Transverse colon (tissue), 4 donors: ENCODE measurements at regions not wholly inside any gene's neighbourhood (a gene's known extent, or its start where the extent isn't known, plus 50 kb on each side); places are given as distances from the start of the nearest gene placed in this dataset.

Experiments used
- DNase-seq: peaks from one replicate; pipeline ENCODE4 v3.0.0-alpha.2; 2019
- H3K27ac ChIP-seq, 4 donors: fragments of 200-600 bp; sonication (generic); 2 replicates each; pipeline ENCODE4 v1.5.1; 2016 to 2018; ENCODE audit warnings: inconsistent platforms in 4 of 4
- H3K27me3 ChIP-seq: fragments of 200-600 bp; sonication (generic); 2 replicates; pipeline ENCODE4 v1.5.1; 2017; ENCODE audit warnings: inconsistent platforms
- H3K36me3 ChIP-seq, 4 donors: fragments of 200-600 bp; sonication (generic); 2 replicates each; pipeline ENCODE4 v1.5.1; 2017 to 2019; ENCODE audit warnings: inconsistent platforms in 4 of 4
- H3K4me1 ChIP-seq, 4 donors: fragments of 200-600 bp; sonication (generic); 2 replicates each; pipeline ENCODE4 v1.5.1; 2017 to 2020; ENCODE audit warnings: inconsistent platforms in 4 of 4
- H3K4me3 ChIP-seq, 4 donors: fragments of 200-600 bp; sonication (generic); 1 replicate in 1 of 4; 2 replicates in 3 of 4; pipeline versions ENCODE4 v1.5.1 to v1.6.1; 2017 to 2019; ENCODE audit warnings: inconsistent platforms in 4 of 4
- H3K9me3 ChIP-seq, 2 donors: fragments of 200-600 bp; sonication (generic); 2 replicates each; pipeline ENCODE4 v1.5.1; 2017 to 2019; ENCODE audit warnings: inconsistent platforms in 2 of 2
- CTCF ChIP-seq, 5 experiments: fragments of 200-600 bp in 3 of 5; fragments of 450-650 bp in 2 of 5; sonication (generic) in 3 of 5; IDR thresholded peaks; 1 replicate in 2 of 5; 2 replicates in 3 of 5; pipeline ENCODE4 v1.5.1; 2016 to 2017; ENCODE audit warnings: antibody characterized with exemption in 5 of 5, inconsistent platforms in 3 of 5, mild to moderate bottlenecking in 2 of 5, moderate library complexity in 1 of 5
- EP300 ChIP-seq: sonication (generic); formaldehyde crosslinking; IDR thresholded peaks from one replicate; pipeline ENCODE4 v1.6.1; 2017; ENCODE audit warnings: antibody characterized with exemption, low read depth
- POLR2A ChIP-seq: fragments of 450-650 bp; IDR thresholded peaks from one replicate; pipeline ENCODE4 v1.6.1; 2016; ENCODE audit warnings: antibody characterized with exemption, mild to moderate bottlenecking, moderate library complexity
- POLR2AphosphoS5 ChIP-seq, 3 donors: sonication (generic); formaldehyde crosslinking; IDR thresholded peaks; one replicate each; pipeline ENCODE4 v1.6.1; 2016; ENCODE audit warnings: antibody characterized with exemption in 3 of 3
- WGBS, 2 donors: methylation state at CpG; one replicate each; pipeline ENCODE4 v1.1.5; 2018; ENCODE audit warnings: low coverage in 1 of 2; 5-methylcytosine and 5-hydroxymethylcytosine counted together
- in situ Hi-C, 4 donors: fragments of 200-750 bp; cut with MboI; loops; one replicate each; pipeline versions ENCODE4 v1.15.0 to v1.15.1; 2017; ENCODE audit warnings: low sequenced_read_pairs in 3 of 4, low pct_ligation_motif_present in 1 of 4, low pct_unique_long_range_greater_than_20kb in 1 of 4
- intact Hi-C: fragments of 100-400 bp; cut with DNase I; formaldehyde crosslinking; loops from one replicate; pipeline ENCODE4 v1.15.1; 2023; ENCODE audit warnings: low total_unique reads

GRCh38 chr4:148926276-148927260 is 484.4 kb upstream of the NR3C2 start:
- no peak for TF ChIP-seq POLR2AphosphoS5 (IDR thresholded peaks at IDR 0.05)
- H3K4me3 ChIP-seq: no peak overlapping the region
- in situ Hi-C loops (no loop called here), intact Hi-C loops (no loop called here)
- peak; percentile 74 for DNase-seq
- H3K9me3 ChIP-seq: peaks cover 10% of the 10 kb centered on the region in 2 donors
- H3K4me1 ChIP-seq: peaks cover 0 to 34% (median 3%) of the 10 kb centered on the region in 4 donors
- 66 to 70% methylated on average over 2 to 3 of the region's 3 CpGs for WGBS, 2 donors
- no peaks in the 10 kb centered on the region for H3K27me3 ChIP-seq
- H3K27ac ChIP-seq: no peak overlapping the region
- no peaks in the 10 kb centered on the region for H3K36me3 ChIP-seq

DNA sequence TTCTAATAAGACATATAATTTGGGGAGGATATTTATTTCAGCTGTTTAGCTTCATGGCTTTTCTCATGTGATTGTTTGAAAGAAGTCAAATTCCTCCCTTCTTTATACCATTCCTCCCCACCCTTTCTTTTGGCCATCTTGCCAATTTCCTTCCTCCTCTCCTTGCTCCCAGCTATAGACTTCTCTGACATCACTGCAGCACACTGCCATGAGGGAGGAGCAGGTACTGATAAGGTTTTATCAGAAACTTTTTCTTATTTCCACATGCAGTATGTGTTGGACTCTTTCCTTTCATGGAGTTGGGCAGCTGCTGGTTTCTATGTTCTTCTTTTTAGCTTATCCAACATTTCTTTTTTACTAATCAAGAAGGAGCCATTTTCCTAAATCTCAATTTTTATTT is 481.7 kb upstream of the NR3C2 start:
- in situ Hi-C loops (no loop called here), intact Hi-C loops (no loop called here)
- Histone ChIP-seq H3K9me3 (no peaks in the 10 kb centered on the region), H3K36me3 (no peaks in the 10 kb centered on the region), H3K27ac (no peak overlapping the region), H3K27me3 (no peaks in the 10 kb centered on the region), H3K4me1 (peaks cover 0 to 35% (median 3%) of the 10 kb centered on the region in 4 donors), H3K4me3 (no peak overlapping the region)
- no peak for TF ChIP-seq CTCF (IDR thresholded peaks at IDR 0.05)
- TF ChIP-seq POLR2AphosphoS5 (IDR thresholded peaks at IDR 0.05): no peak
- no peak for TF ChIP-seq EP300
- TF ChIP-seq POLR2A: no peak
- no peak for DNase-seq

DNA sequence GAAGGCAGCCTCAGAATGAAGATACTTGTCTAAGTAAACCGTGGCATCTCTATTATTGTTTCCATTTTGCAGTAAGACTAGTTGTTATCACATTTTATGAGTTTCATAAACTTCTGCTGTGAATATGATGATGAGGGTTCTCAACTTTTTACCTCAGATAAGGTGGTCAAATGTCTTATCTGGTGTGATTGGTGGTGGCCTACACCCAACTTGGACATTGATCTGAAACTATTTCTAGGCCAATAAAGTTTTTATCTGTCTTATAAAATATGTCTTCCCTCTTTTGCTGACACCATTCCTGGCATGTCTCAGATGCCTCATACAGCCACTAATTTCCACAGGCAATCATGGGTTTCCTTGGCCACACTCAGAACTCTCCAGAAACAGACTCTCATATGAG is 480.3 kb upstream of the NR3C2 start:
- H3K36me3 ChIP-seq: no peaks in the 10 kb centered on the region
- no peak for TF ChIP-seq POLR2AphosphoS5 (IDR thresholded peaks at IDR 0.05)
- WGBS, 2 donors: 35 to 40% methylated on average over 1 of the region's 1 CpG
- DNase-seq: no peak
- H3K27me3 ChIP-seq: no peaks in the 10 kb centered on the region
- H3K9me3 ChIP-seq: no peaks in the 10 kb centered on the region
- H3K4me1 ChIP-seq: peaks cover 0 to 35% (median 3%) of the 10 kb centered on the region in 4 donors
- intact Hi-C loops (no loop called here), in situ Hi-C loops (no loop called here)
- H3K27ac ChIP-seq: peak overlapping the region in 2 of 4 donors; percentile 11 to 18
- no peak overlapping the region for H3K4me3 ChIP-seq

DNA sequence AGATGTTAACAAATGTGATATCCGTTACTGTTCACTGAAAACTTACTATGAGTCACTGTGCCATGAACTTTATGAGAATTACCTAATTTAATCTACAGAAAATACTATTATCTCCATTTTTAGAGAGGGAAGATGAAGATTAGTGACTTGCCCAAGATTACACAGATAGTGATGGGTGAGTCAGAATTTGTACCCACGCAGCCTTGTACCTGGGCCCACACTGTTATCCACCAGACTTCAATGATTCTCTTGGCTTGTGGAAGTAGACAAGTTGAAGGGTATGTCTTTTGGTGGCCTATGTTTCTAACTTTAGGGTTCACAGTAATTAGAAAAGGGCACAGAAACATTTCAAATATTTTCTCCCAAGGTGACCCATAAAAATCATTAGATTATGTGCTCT is 472.5 kb upstream of the NR3C2 start:
- DNase-seq: no peak
- no peaks in the 10 kb centered on the region for H3K9me3 ChIP-seq
- intact Hi-C loops: no loop called here
- no peak overlapping the region for H3K4me3 ChIP-seq
- in situ Hi-C loops: no loop called here
- H3K27ac ChIP-seq: no peak overlapping the region
- no peaks in the 10 kb centered on the region for H3K27me3 ChIP-seq
- no peaks in the 10 kb centered on the region for H3K36me3 ChIP-seq
- no peaks in the 10 kb centered on the region for H3K4me1 ChIP-seq
- TF ChIP-seq EP300 (no peak), POLR2AphosphoS5 (IDR thresholded peaks at IDR 0.05) (no peak), CTCF (IDR thresholded peaks at IDR 0.05) (no peak), POLR2A (no peak)
- WGBS, 2 donors: 90 to 100% methylated on average over 1 to 2 of the region's 2 CpGs

GRCh38 chr4:148914301-148914700 is 472.1 kb upstream of the NR3C2 start:
- TF ChIP-seq POLR2A (no peak), POLR2AphosphoS5 (IDR thresholded peaks at IDR 0.05) (no peak), CTCF (IDR thresholded peaks at IDR 0.05) (no peak), EP300 (no peak)
- in situ Hi-C loops: no loop called here

More at GRCh38 chr4:148914301-148914700, 472.1 kb upstream of the NR3C2 start:
- no peaks in the 10 kb centered on the region for H3K36me3 ChIP-seq
- 86 to 93% methylated on average over 3 to 10 of the region's 10 CpGs for WGBS, 2 donors
- intact Hi-C loops: no loop called here
- H3K27ac ChIP-seq: no peak overlapping the region
- H3K4me1 ChIP-seq: no peaks in the 10 kb centered on the region
- DNase-seq: no peak
- no peaks in the 10 kb centered on the region for H3K27me3 ChIP-seq
- no peak overlapping the region for H3K4me3 ChIP-seq
- no peaks in the 10 kb centered on the region for H3K9me3 ChIP-seq
